Stomach (tissue), 8 donors: ENCODE measurements at regions not wholly inside any gene's neighbourhood (a gene's known extent, or its start where the extent isn't known, plus 50 kb on each side); places are given as distances from the start of the nearest gene placed in this dataset.

Experiments
- DNase-seq, 2 donors: peaks; one replicate each; pipeline versions ENCODE4 v3.0.0 to v3.0.0-alpha.2; 2013 to 2019
- H3K27ac ChIP-seq, 5 donors: fragments of 200-600 bp in 4 of 5; sonication (generic) in 4 of 5; one replicate each; pipeline ENCODE4 v1.5.1; 2013 to 2019; ENCODE audit warnings: mild to moderate bottlenecking in 1 of 5, moderate library complexity in 1 of 5
- H3K27me3 ChIP-seq, 3 donors: fragments of 200-600 bp; sonication (generic); one replicate each; pipeline ENCODE4 v1.5.1; 2017 to 2019; ENCODE audit warnings: mixed run types in 1 of 3
- H3K36me3 ChIP-seq, 4 donors: fragments of 200-600 bp; sonication (generic); 1 replicate in 3 of 4; 2 replicates in 1 of 4; pipeline ENCODE4 v1.5.1; 2016 to 2019
- H3K4me1 ChIP-seq, 4 donors: fragments of 200-600 bp; sonication (generic); one replicate each; pipeline ENCODE4 v1.5.1; 2016 to 2019
- H3K4me3 ChIP-seq, 4 donors: fragments of 200-600 bp; sonication (generic) in 3 of 4; one replicate each; pipeline ENCODE4 v1.5.1; 2016 to 2019; ENCODE audit warnings: mild to moderate bottlenecking in 1 of 4
- H3K9me3 ChIP-seq, 4 donors: fragments of 200-600 bp; sonication (generic); one replicate each; pipeline ENCODE4 v1.5.1; 2016 to 2019
- EP300 ChIP-seq: sonication (generic); formaldehyde crosslinking; IDR thresholded peaks from one replicate; pipeline ENCODE4 v1.6.1; 2017; ENCODE audit warnings: antibody characterized with exemption
- POLR2A ChIP-seq, 4 donors: fragments of 450-650 bp; IDR thresholded peaks; one replicate each; pipeline ENCODE4 v1.6.1; 2016; ENCODE audit warnings: antibody characterized with exemption in 4 of 4, control low read depth in 2 of 4, mild to moderate bottlenecking in 1 of 4, moderate library complexity in 1 of 4
- POLR2AphosphoS5 ChIP-seq, 3 donors: sonication (generic); formaldehyde crosslinking; IDR thresholded peaks; one replicate each; pipeline ENCODE4 v1.6.1; 2016; ENCODE audit warnings: antibody characterized with exemption in 3 of 3
- WGBS, 5 donors: extraction: QIAGEN DNeasy Blood & Tissue Kit in 3 of 5; methylation state at CpG; one replicate each; pipeline versions ENCODE4 v1.1.5 to v1.1.7; 2013 to 2018; 5-methylcytosine and 5-hydroxymethylcytosine counted together
- intact Hi-C: fragments of 100-400 bp; cut with DNase I; formaldehyde crosslinking; loops from one replicate; pipeline ENCODE4 v1.15.1; 2023; ENCODE audit warnings: low total_unique reads
- TF ChIP-seq, protein P1 (sequence below), 7 experiments: fragments of 450-650 bp in 4 of 7; fragments of 200-600 bp in 3 of 7; sonication (generic) in 3 of 7; IDR thresholded peaks; one replicate each; pipeline ENCODE4 v1.5.1; 2016 to 2019; ENCODE audit warnings: antibody characterized with exemption in 7 of 7, control low read depth in 2 of 7, mild to moderate bottlenecking in 1 of 7
- donor health status: healthy with polysubstance abuse.
- donor health status: Bipolar disorder and iron deficiency.
- donor health status: healthy.

- TF ChIP-seq, protein P1, sequence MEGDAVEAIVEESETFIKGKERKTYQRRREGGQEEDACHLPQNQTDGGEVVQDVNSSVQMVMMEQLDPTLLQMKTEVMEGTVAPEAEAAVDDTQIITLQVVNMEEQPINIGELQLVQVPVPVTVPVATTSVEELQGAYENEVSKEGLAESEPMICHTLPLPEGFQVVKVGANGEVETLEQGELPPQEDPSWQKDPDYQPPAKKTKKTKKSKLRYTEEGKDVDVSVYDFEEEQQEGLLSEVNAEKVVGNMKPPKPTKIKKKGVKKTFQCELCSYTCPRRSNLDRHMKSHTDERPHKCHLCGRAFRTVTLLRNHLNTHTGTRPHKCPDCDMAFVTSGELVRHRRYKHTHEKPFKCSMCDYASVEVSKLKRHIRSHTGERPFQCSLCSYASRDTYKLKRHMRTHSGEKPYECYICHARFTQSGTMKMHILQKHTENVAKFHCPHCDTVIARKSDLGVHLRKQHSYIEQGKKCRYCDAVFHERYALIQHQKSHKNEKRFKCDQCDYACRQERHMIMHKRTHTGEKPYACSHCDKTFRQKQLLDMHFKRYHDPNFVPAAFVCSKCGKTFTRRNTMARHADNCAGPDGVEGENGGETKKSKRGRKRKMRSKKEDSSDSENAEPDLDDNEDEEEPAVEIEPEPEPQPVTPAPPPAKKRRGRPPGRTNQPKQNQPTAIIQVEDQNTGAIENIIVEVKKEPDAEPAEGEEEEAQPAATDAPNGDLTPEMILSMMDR (IDR thresholded peaks at IDR 0.05): no peak
- TF ChIP-seq EP300 (no peak), POLR2AphosphoS5 (IDR thresholded peaks at IDR 0.05) (no peak), POLR2A (IDR thresholded peaks at IDR 0.05) (no peak)
Observed at GRCh38 chr13:88257706-88258105, 586.5 kb downstream of the SLITRK5 start.

DNA sequence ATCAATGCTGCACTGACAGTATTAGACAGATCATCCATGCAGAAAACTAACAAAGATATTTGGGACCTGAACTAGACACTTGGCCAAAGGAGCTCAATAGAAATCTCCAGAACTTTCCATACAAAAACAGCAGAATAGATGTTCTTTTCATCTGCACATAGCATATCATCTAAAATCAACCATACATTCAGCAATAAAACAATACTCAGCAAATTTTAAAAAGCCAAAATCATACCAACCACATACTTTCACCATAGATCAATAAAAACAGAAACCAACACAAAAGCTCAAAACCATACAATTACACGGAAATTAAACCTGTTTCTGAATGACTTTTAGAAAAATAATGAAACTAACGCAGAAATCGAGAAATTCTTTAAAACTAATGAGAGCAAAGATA, 592.6 kb downstream of the SLITRK5 start:
- no peaks in the 10 kb centered on the region for H3K36me3 ChIP-seq
- no peaks in the 10 kb centered on the region for H3K9me3 ChIP-seq
- intact Hi-C loops: no loop called here
- no peak overlapping the region for H3K4me3 ChIP-seq
- no peaks in the 10 kb centered on the region for H3K4me1 ChIP-seq
- WGBS, 5 donors: 87 to 96% (median 92%) methylated on average over 3 of the region's 3 CpGs
- no peaks in the 10 kb centered on the region for H3K27me3 ChIP-seq
- no peak for DNase-seq
- TF ChIP-seq, protein P1 (IDR thresholded peaks at IDR 0.05): no peak
- TF ChIP-seq EP300 (no peak), POLR2AphosphoS5 (IDR thresholded peaks at IDR 0.05) (no peak), POLR2A (IDR thresholded peaks at IDR 0.05) (no peak)
- no peak overlapping the region for H3K27ac ChIP-seq

More at GRCh38 chr13:88257706-88258105, 586.5 kb downstream of the SLITRK5 start:
- 56 to 67% (median 62%) methylated on average over 3 of the region's 3 CpGs for WGBS, 5 donors
- DNase-seq: no peak
- H3K4me3 ChIP-seq: no peak overlapping the region
- intact Hi-C loops: no loop called here
- H3K36me3 ChIP-seq: no peaks in the 10 kb centered on the region
- no peak overlapping the region for H3K27ac ChIP-seq
- H3K27me3 ChIP-seq: no peaks in the 10 kb centered on the region
- H3K9me3 ChIP-seq: no peaks in the 10 kb centered on the region
- H3K4me1 ChIP-seq: no peaks in the 10 kb centered on the region

- Histone ChIP-seq H3K9me3 (peaks cover 0 to 10% (median 5%) of the 10 kb centered on the region in 4 donors), H3K27me3 (no peaks in the 10 kb centered on the region), H3K27ac (no peak overlapping the region), H3K36me3 (no peaks in the 10 kb centered on the region), H3K4me1 (no peaks in the 10 kb centered on the region), H3K4me3 (no peak overlapping the region)
- TF ChIP-seq EP300 (no peak), POLR2AphosphoS5 (IDR thresholded peaks at IDR 0.05) (no peak), POLR2A (IDR thresholded peaks at IDR 0.05) (no peak)
- TF ChIP-seq, protein P1 (IDR thresholded peaks at IDR 0.05): no peak
- WGBS, 5 donors: 53 to 69% (median 64%) methylated on average over 3 of the region's 3 CpGs
- DNase-seq: no peak
- intact Hi-C loops: no loop called here
Observed at GRCh38 chr13:88281841-88282240, 610.7 kb downstream of the SLITRK5 start.

DNA sequence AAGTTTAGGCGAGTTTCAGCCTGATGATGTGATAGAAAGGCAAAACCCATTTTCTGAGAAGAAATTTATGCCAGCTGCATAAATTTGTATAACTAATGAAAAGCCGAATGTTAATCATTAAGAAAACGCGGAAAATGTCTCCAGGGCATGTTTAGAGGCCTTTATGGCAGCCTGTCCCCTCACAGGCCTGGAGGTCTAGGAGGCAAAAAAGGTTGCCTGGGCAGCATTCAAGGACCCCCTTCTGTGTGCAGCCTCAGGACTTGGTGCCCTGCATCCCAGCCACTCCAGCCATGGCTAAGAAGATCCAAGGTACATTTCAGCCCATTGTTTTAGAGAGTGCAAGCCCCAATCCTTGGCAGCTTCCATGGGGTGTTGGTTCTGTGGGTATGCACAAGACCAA, 614.2 kb downstream of the SLITRK5 start:
- Histone ChIP-seq H3K9me3 (peaks cover 0 to 10% (median 5%) of the 10 kb centered on the region in 4 donors), H3K36me3 (no peaks in the 10 kb centered on the region), H3K27me3 (no peaks in the 10 kb centered on the region), H3K4me1 (no peaks in the 10 kb centered on the region), H3K27ac (no peak overlapping the region), H3K4me3 (no peak overlapping the region)
- intact Hi-C loops: no loop called here
- 86 to 97% (median 95%) methylated on average over 4 of the region's 4 CpGs for WGBS, 5 donors
- no peak for TF ChIP-seq EP300
- no peak for TF ChIP-seq POLR2A (IDR thresholded peaks at IDR 0.05)
- no peak for TF ChIP-seq POLR2AphosphoS5 (IDR thresholded peaks at IDR 0.05)
- TF ChIP-seq, protein P1 (IDR thresholded peaks at IDR 0.05): no peak
- DNase-seq: no peak
